ENCODE measurements at regions not wholly inside any gene's neighbourhood (a gene's known extent, or its start where the extent isn't known, plus 50 kb on each side); places are given as distances from the start of the nearest gene placed in this dataset.

GRCh38 chr3:31252216-31253185 lies 280.2 kb upstream of the STT3B start:
- no peaks in the 10 kb centered on the region for H3K79me2 ChIP-seq (ENCODE audit: low read length)
- DNase-seq = no peak
- no peaks in the 10 kb centered on the region for H3K27me3 ChIP-seq (ENCODE audit: low read length)
- H3K4me2 ChIP-seq (ENCODE audit: low read depth, low read length, poor library complexity, severe bottlenecking) = no peak overlapping the region
- H2AFZ ChIP-seq (ENCODE audit: low read length) = no peak overlapping the region
- H3K9me2 ChIP-seq (replicated peaks; ENCODE audit: insufficient read depth, low read length) = no peaks in the 10 kb centered on the region
- H3K36me3 ChIP-seq (ENCODE audit: insufficient read depth, low read length) = no peaks in the 10 kb centered on the region
- H3K9me3 ChIP-seq (ENCODE audit: low read length) = no peaks in the 10 kb centered on the region
- H3K4me3 ChIP-seq (ENCODE audit: low read length) = no peak overlapping the region
- H3K4me1 ChIP-seq (ENCODE audit: low read length) = no peaks in the 10 kb centered on the region
- H3K27ac ChIP-seq (ENCODE audit: low read length) = no peak overlapping the region
- no peak overlapping the region for H3K9ac ChIP-seq (ENCODE audit: low read length)
- no peaks in the 10 kb centered on the region for H4K20me1 ChIP-seq (ENCODE audit: insufficient read depth, low read depth, low read length)

- no peak overlapping the region for H3K9ac ChIP-seq (ENCODE audit: low read length)
- no peaks in the 10 kb centered on the region for H3K79me2 ChIP-seq (ENCODE audit: low read length)
- H3K4me1 ChIP-seq (ENCODE audit: low read length) = no peaks in the 10 kb centered on the region
- H2AFZ ChIP-seq (ENCODE audit: low read length) = no peak overlapping the region
- H3K36me3 ChIP-seq (ENCODE audit: insufficient read depth, low read length) = no peaks in the 10 kb centered on the region
- no peak overlapping the region for H3K4me3 ChIP-seq (ENCODE audit: low read length)
- no peaks in the 10 kb centered on the region for H3K27me3 ChIP-seq (ENCODE audit: low read length)
- H3K9me3 ChIP-seq (ENCODE audit: low read length) = no peaks in the 10 kb centered on the region
- no peak for DNase-seq
- H4K20me1 ChIP-seq (ENCODE audit: insufficient read depth, low read depth, low read length) = no peaks in the 10 kb centered on the region
- H3K9me2 ChIP-seq (replicated peaks; ENCODE audit: insufficient read depth, low read length) = no peaks in the 10 kb centered on the region
- H3K27ac ChIP-seq (ENCODE audit: low read length) = no peak overlapping the region
- no peak overlapping the region for H3K4me2 ChIP-seq (ENCODE audit: low read depth, low read length, poor library complexity, severe bottlenecking)
Measured at GRCh38 chr3:31253782-31254181, 278.9 kb upstream of the STT3B start.

DNA sequence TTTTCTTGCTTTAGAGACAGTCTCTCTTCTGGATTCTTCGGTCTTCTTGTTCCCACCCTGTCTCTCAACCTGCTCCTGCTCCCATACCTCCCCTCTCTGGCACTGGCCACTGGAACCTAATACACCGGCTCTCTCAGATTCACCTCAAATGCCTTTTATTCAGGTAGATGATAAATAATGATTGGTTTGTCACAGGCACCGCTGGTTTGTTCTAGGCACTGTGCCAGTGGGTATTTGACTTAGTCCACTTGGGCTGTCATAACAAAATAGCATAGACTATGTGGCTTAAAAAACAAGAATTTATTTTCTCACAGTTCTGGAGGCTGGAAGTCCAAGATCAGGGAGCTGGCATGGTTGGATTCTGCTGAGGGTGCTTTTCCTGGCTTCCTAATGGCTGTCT lies 278.2 kb upstream of the STT3B start:
- Histone ChIP-seq H3K4me2 (ENCODE audit: low read depth, low read length, poor library complexity, severe bottlenecking) (no peak overlapping the region), H3K27me3 (ENCODE audit: low read length) (no peaks in the 10 kb centered on the region), H3K9me2 (replicated peaks; ENCODE audit: insufficient read depth, low read length) (no peaks in the 10 kb centered on the region), H3K36me3 (ENCODE audit: insufficient read depth, low read length) (no peaks in the 10 kb centered on the region), H4K20me1 (ENCODE audit: insufficient read depth, low read depth, low read length) (no peaks in the 10 kb centered on the region), H3K79me2 (ENCODE audit: low read length) (no peaks in the 10 kb centered on the region), H3K9ac (ENCODE audit: low read length) (no peak overlapping the region), H3K9me3 (ENCODE audit: low read length) (no peaks in the 10 kb centered on the region), H3K4me3 (ENCODE audit: low read length) (no peak overlapping the region), H3K27ac (ENCODE audit: low read length) (no peak overlapping the region), H2AFZ (ENCODE audit: low read length) (no peak overlapping the region), H3K4me1 (ENCODE audit: low read length) (no peaks in the 10 kb centered on the region)
- no peak for DNase-seq

GRCh38 chr3:31255007-31255581 lies 277.6 kb upstream of the STT3B start:
- Histone ChIP-seq H4K20me1 (ENCODE audit: insufficient read depth, low read depth, low read length) (no peaks in the 10 kb centered on the region), H3K9me2 (replicated peaks; ENCODE audit: insufficient read depth, low read length) (0 out of 2 replicates have a peak, but pooled peaks cover 3% of the 10 kb centered on the region), H2AFZ (ENCODE audit: low read length) (no peak overlapping the region), H3K9me3 (ENCODE audit: low read length) (no peaks in the 10 kb centered on the region), H3K36me3 (ENCODE audit: insufficient read depth, low read length) (no peaks in the 10 kb centered on the region), H3K27ac (ENCODE audit: low read length) (no peak overlapping the region), H3K79me2 (ENCODE audit: low read length) (no peaks in the 10 kb centered on the region), H3K27me3 (ENCODE audit: low read length) (no peaks in the 10 kb centered on the region), H3K4me1 (ENCODE audit: low read length) (no peaks in the 10 kb centered on the region), H3K9ac (ENCODE audit: low read length) (no peak overlapping the region), H3K4me3 (ENCODE audit: low read length) (no peak overlapping the region), H3K4me2 (ENCODE audit: low read depth, low read length, poor library complexity, severe bottlenecking) (no peak overlapping the region)
- DNase-seq = no peak

- no peak overlapping the region for H3K4me2 ChIP-seq (ENCODE audit: low read depth, low read length, poor library complexity, severe bottlenecking)
- no peaks in the 10 kb centered on the region for H3K4me1 ChIP-seq (ENCODE audit: low read length)
- no peak overlapping the region for H3K27ac ChIP-seq (ENCODE audit: low read length)
- 0 out of 2 replicates have a peak, but pooled peaks cover 4% of the 10 kb centered on the region for H3K9me2 ChIP-seq (replicated peaks; ENCODE audit: insufficient read depth, low read length)
- H2AFZ ChIP-seq (ENCODE audit: low read length) = no peak overlapping the region
- H3K9ac ChIP-seq (ENCODE audit: low read length) = no peak overlapping the region
- H3K36me3 ChIP-seq (ENCODE audit: insufficient read depth, low read length) = no peaks in the 10 kb centered on the region
- DNase-seq = no peak
- H3K9me3 ChIP-seq (ENCODE audit: low read length) = no peaks in the 10 kb centered on the region
- 0 out of 2 replicates have a peak, but pooled peaks cover 3% of the 10 kb centered on the region for H3K27me3 ChIP-seq (ENCODE audit: low read length)
- no peaks in the 10 kb centered on the region for H4K20me1 ChIP-seq (ENCODE audit: insufficient read depth, low read depth, low read length)
- no peak overlapping the region for H3K4me3 ChIP-seq (ENCODE audit: low read length)
- no peaks in the 10 kb centered on the region for H3K79me2 ChIP-seq (ENCODE audit: low read length)
Measured at GRCh38 chr3:31262201-31262600, 270.5 kb upstream of the STT3B start.

DNA sequence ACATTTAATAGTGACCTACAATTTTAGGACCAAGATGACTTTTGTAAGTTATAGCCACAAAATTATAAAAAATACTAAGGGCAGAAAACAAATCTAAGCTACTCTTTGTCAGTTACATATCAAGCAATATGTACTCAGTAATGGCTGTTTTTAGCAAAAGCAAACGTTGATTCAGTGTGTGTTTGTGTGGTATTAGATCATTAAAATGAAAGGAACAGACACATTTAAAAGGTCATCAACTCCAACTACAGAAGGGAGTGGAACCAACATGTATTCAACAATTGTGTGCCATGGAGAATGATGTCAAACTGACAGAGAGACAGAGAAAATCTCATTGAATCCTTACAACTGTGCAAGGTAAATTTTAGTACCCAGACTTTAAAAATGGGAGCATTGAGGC lies 268.8 kb upstream of the STT3B start:
- Histone ChIP-seq H3K9ac (ENCODE audit: low read length) (no peak overlapping the region), H3K4me3 (ENCODE audit: low read length) (no peak overlapping the region), H3K9me3 (ENCODE audit: low read length) (no peaks in the 10 kb centered on the region), H3K36me3 (ENCODE audit: insufficient read depth, low read length) (no peaks in the 10 kb centered on the region), H3K4me2 (ENCODE audit: low read depth, low read length, poor library complexity, severe bottlenecking) (no peak overlapping the region), H3K27ac (ENCODE audit: low read length) (no peak overlapping the region), H2AFZ (ENCODE audit: low read length) (no peak overlapping the region), H3K79me2 (ENCODE audit: low read length) (no peaks in the 10 kb centered on the region), H3K4me1 (ENCODE audit: low read length) (no peaks in the 10 kb centered on the region), H3K27me3 (ENCODE audit: low read length) (0 out of 2 replicates have a peak, but pooled peaks cover 3% of the 10 kb centered on the region), H4K20me1 (ENCODE audit: insufficient read depth, low read depth, low read length) (no peaks in the 10 kb centered on the region), H3K9me2 (replicated peaks; ENCODE audit: insufficient read depth, low read length) (0 out of 2 replicates have a peak, but pooled peaks cover 4% of the 10 kb centered on the region)
- no peak for DNase-seq

DNA sequence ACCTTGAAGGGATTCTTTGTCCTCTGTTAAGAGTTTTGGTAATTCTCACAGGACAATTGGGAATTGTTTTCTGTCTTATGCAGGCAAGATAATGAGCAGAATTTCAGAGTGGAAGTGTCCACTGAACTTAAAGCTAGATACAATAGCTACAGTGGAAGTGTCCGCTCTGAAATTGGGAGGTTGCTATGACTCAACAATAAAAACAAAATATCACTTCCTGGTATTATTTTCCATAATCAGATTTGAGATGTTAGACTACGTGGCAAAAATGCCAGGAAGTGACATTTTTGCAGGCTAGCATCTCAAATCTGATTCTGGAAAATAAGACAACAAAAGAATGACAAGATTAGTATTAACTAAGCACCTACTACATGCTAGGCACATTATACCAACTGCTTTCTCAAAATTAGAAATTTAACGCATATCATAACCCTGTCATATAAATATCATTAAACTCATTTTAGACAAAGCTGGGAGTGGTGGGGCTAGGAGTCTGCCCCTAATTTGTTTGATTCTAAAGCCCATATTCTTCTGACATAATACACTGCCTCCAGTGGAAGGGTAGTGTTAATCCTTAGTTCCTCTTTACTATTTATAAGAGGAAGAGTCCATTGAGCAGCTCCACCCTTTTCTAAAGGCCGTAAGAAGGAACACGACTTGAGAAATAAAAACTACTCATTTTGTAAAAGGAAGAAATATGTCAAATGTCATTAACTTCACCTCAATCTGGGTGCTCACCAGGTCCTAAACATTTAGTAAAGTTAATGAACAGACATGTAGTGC lies 266.9 kb upstream of the STT3B start:
- Histone ChIP-seq H3K4me3 (ENCODE audit: low read length) (no peak overlapping the region), H4K20me1 (ENCODE audit: insufficient read depth, low read depth, low read length) (no peaks in the 10 kb centered on the region), H3K27ac (ENCODE audit: low read length) (no peak overlapping the region), H3K27me3 (ENCODE audit: low read length) (0 out of 2 replicates have a peak, but pooled peaks cover 3% of the 10 kb centered on the region), H3K4me2 (ENCODE audit: low read depth, low read length, poor library complexity, severe bottlenecking) (no peak overlapping the region), H3K9me3 (ENCODE audit: low read length) (no peaks in the 10 kb centered on the region), H2AFZ (ENCODE audit: low read length) (no peak overlapping the region), H3K9ac (ENCODE audit: low read length) (no peak overlapping the region), H3K79me2 (ENCODE audit: low read length) (no peaks in the 10 kb centered on the region), H3K36me3 (ENCODE audit: insufficient read depth, low read length) (no peaks in the 10 kb centered on the region), H3K9me2 (replicated peaks; ENCODE audit: insufficient read depth, low read length) (no peaks in the 10 kb centered on the region), H3K4me1 (ENCODE audit: low read length) (no peaks in the 10 kb centered on the region)
- DNase-seq = no peak

- no peak overlapping the region for H3K4me2 ChIP-seq (ENCODE audit: low read depth, low read length, poor library complexity, severe bottlenecking)
- no peak for DNase-seq
- H3K9me3 ChIP-seq (ENCODE audit: low read length) = no peaks in the 10 kb centered on the region
- H2AFZ ChIP-seq (ENCODE audit: low read length) = no peak overlapping the region
- no peak overlapping the region for H3K4me3 ChIP-seq (ENCODE audit: low read length)
- H3K36me3 ChIP-seq (ENCODE audit: insufficient read depth, low read length) = no peaks in the 10 kb centered on the region
- no peaks in the 10 kb centered on the region for H4K20me1 ChIP-seq (ENCODE audit: insufficient read depth, low read depth, low read length)
- H3K79me2 ChIP-seq (ENCODE audit: low read length) = no peaks in the 10 kb centered on the region
- no peaks in the 10 kb centered on the region for H3K9me2 ChIP-seq (replicated peaks; ENCODE audit: insufficient read depth, low read length)
- H3K4me1 ChIP-seq (ENCODE audit: low read length) = no peaks in the 10 kb centered on the region
- 0 out of 2 replicates have a peak, but pooled peaks cover 3% of the 10 kb centered on the region for H3K27me3 ChIP-seq (ENCODE audit: low read length)
- H3K27ac ChIP-seq (ENCODE audit: low read length) = no peak overlapping the region
- no peak overlapping the region for H3K9ac ChIP-seq (ENCODE audit: low read length)
Measured at GRCh38 chr3:31268868-31269267, 263.9 kb upstream of the STT3B start.
